K562 (cell line): ENCODE measurements at regions not wholly inside any gene's neighbourhood (a gene's known extent, or its start where the extent isn't known, plus 50 kb on each side); places are given as distances from the start of the nearest gene placed in this dataset.

Experiments used
- ATAC-seq: fragments of 200-7000 bp; cut with Tn5 transposase; 3 replicates; pipeline ENCODE4 v1.9.1; 2020; ENCODE audit warnings: moderate library complexity
- BruUV-seq: library from RNA; stranded (reverse); fragments of 400-500 nt; replicated peaks from 2 replicates; lab custom pipeline; 2021; lab: Mats Ljungman, UMichigan
- CTCF ChIA-PET: fragments of 300-600 bp; formaldehyde crosslinking; extraction: SDS; loops from one replicate; lab custom pipeline; 2021; ENCODE audit warnings: low intra/inter-chr PET ratio; lab: Yijun Ruan, JAX
- POLR2A ChIA-PET: fragments of 300-600, 350-650 bp; sonication (Branson Sonifier 250); formaldehyde crosslinking; extraction: SDS; loops from one replicate; lab custom pipeline; 2021; ENCODE audit warnings: antibody characterized with exemption, inconsistent platforms; lab: Yijun Ruan, JAX
- DNase-seq, 4 experiments: peaks; one replicate each; pipeline versions ENCODE4 v3.0.0 to v3.0.0-alpha.2; 2011 to 2018; ENCODE audit warnings: low spot score in 3 of 4, mixed read lengths in 3 of 4; ENCODE audit errors: extremely low read depth in 1 of 4
- FAIRE-seq: peaks from 2 replicates; lab custom pipeline; 2011; peaks lifted over from hg19 to GRCh38; lab: Jason Lieb, UNC
- H2AFZ ChIP-seq: 2 replicates; pipeline ENCODE4 v1.6.0; 2011; ENCODE audit warnings: low read depth, low read length, control low read depth, inconsistent platforms
- H3K27ac ChIP-seq: fragments of 200-600 bp; 3 replicates; pipeline ENCODE4 v1.8.0; 2011; ENCODE audit warnings: low read depth, mild to moderate bottlenecking, control low read depth, inconsistent platforms, low read length, moderate library complexity, mixed read lengths; ENCODE audit errors: extremely low read depth
- H3K27me3 ChIP-seq, 2 experiments: fragments of 300-600 bp in 1 of 2; 2 replicates in 1 of 2; 3 replicates in 1 of 2; pipeline versions ENCODE4 v1.6.0 to v1.8.0; 2011; ENCODE audit warnings: inconsistent platforms in 2 of 2, low read length in 2 of 2, mild to moderate bottlenecking in 1 of 2, mixed read lengths in 1 of 2, moderate library complexity in 1 of 2; ENCODE audit not compliant: control insufficient read depth in 2 of 2, insufficient read depth in 2 of 2
- H3K36me3 ChIP-seq: fragments of 300-600 bp; 3 replicates; pipeline ENCODE4 v1.8.0; 2011; ENCODE audit warnings: mild to moderate bottlenecking, low read length, inconsistent platforms; ENCODE audit not compliant: control insufficient read depth, insufficient read depth
- H3K4me1 ChIP-seq, 2 experiments: fragments of 200-600 bp in 1 of 2; replicated peaks in 1 of 2; 2 replicates in 1 of 2; 3 replicates in 1 of 2; pipeline versions ENCODE4 v1.5.1 to v1.8.0; 2011; ENCODE audit warnings: inconsistent platforms in 2 of 2, low read length in 2 of 2, mild to moderate bottlenecking in 1 of 2, mixed read lengths in 1 of 2, moderate library complexity in 1 of 2; ENCODE audit not compliant: control insufficient read depth in 2 of 2, insufficient read depth in 2 of 2
- H3K4me2 ChIP-seq: 2 replicates; pipeline ENCODE4 v1.6.1; 2011; ENCODE audit warnings: low read length, control low read depth, inconsistent platforms, mixed read lengths; ENCODE audit not compliant: insufficient read depth
- H3K4me3 ChIP-seq: fragments of 200-600 bp; sonication (generic), shearing (Covaris generic); 2 replicates; pipeline ENCODE4 v1.5.1; 2016; ENCODE audit warnings: control low read depth, inconsistent platforms
- H3K79me2 ChIP-seq: fragments of 200-600 bp; 3 replicates; pipeline ENCODE4 v1.8.0; 2011; ENCODE audit warnings: low read length, inconsistent platforms; ENCODE audit not compliant: control insufficient read depth, insufficient read depth
- H3K9ac ChIP-seq, 2 experiments: 2 replicates each; pipeline versions ENCODE4 v1.6.0 to v1.6.1; 2011; ENCODE audit warnings: low read depth in 2 of 2, low read length in 2 of 2, control low read depth in 1 of 2, inconsistent platforms in 1 of 2, mild to moderate bottlenecking in 1 of 2, mixed read lengths in 1 of 2; ENCODE audit not compliant: insufficient read depth in 1 of 2
- H3K9me1 ChIP-seq: one replicate; pipeline ENCODE4 v1.6.0; 2011; ENCODE audit warnings: inconsistent platforms, mild to moderate bottlenecking, low read length, moderate library complexity; ENCODE audit not compliant: control insufficient read depth, insufficient read depth
- H3K9me3 ChIP-seq: replicated peaks from 2 replicates; pipeline ENCODE4 v1.5.1; 2011; ENCODE audit warnings: low read depth, low read length, inconsistent platforms; ENCODE audit not compliant: control insufficient read depth, insufficient read depth
- H4K20me1 ChIP-seq: replicated peaks from 2 replicates; pipeline ENCODE4 v1.6.1; 2011; ENCODE audit warnings: low read length, inconsistent platforms, mixed read lengths; ENCODE audit not compliant: control insufficient read depth, insufficient read depth
- ATF6 ChIP-seq: sonication (generic); formaldehyde crosslinking; IDR thresholded peaks from 2 replicates; pipeline ENCODE4 v1.4.0; 2020; ENCODE audit warnings: mild to moderate bottlenecking, missing genetic modification reagents
- HMG20A ChIP-seq: fragments of 450-650 bp; formaldehyde crosslinking; conservative IDR thresholded peaks from 2 replicates; pipeline ENCODE4 v1.4.0; 2020; ENCODE audit warnings: mild to moderate bottlenecking, mixed read lengths
- KDM2B ChIP-seq: fragments of 250-450 bp; sonication (Bioruptor Pico); IDR thresholded peaks from 2 replicates; pipeline ENCODE4 v1.8.0; 2021; ENCODE audit warnings: mild to moderate bottlenecking, moderate library complexity
- MCM5 ChIP-seq: fragments of 450-650 bp; IDR thresholded peaks from 2 replicates; pipeline ENCODE4 v1.6.1; 2016; ENCODE audit warnings: low read depth
- RBM14 ChIP-seq: fragments of 200-400 bp; formaldehyde crosslinking; IDR thresholded peaks from 2 replicates; pipeline ENCODE4 v1.6.1; 2018; ENCODE audit warnings: low read depth, mild to moderate bottlenecking, low read length, moderate library complexity, borderline replicate concordance; ENCODE audit not compliant: insufficient read depth
- RFX1 ChIP-seq: fragments of 450-650 bp; IDR thresholded peaks from 2 replicates; pipeline ENCODE4 v1.6.1; 2016; ENCODE audit warnings: mild to moderate bottlenecking, moderate library complexity
- SMARCA4 ChIP-seq: fragments of 450-650 bp; IDR thresholded peaks from 2 replicates; pipeline ENCODE4 v1.6.1; 2016
- WGBS: fragments of 100-300 bp; shearing (Covaris generic); methylation state at CpG from one replicate; pipeline ENCODE4 v1.1.6; 2016; ENCODE audit warnings: low coverage, mixed read lengths; ENCODE audit not compliant: insufficient coverage; ENCODE audit errors: missing lambda C conversion rate; 5-methylcytosine and 5-hydroxymethylcytosine counted together
- in situ Hi-C: fragments of 300-500 bp; cut with MboI; formaldehyde crosslinking; loops from 4 replicates; pipeline ENCODE4 v1.15.0; 2018; ENCODE audit warnings: inconsistent platforms, mixed read lengths
- intact Hi-C: fragments of 100-400 bp; cut with micrococcal nuclease; formaldehyde crosslinking; loops from 2 replicates; pipeline ENCODE4 v1.14.2; 2022

- ChIA-PET CTCF (no interaction called here), POLR2A (interaction anchor here (0.9 kb wide), 1 partner anchor 18 kb away, joined by 3 read pairs; no protein-coding TSS in a partner anchor)
- ATAC-seq: no peak
- no peaks in the 10 kb centered on the region for H3K36me3 ChIP-seq
- no peaks in the 10 kb centered on the region for H3K9me3 ChIP-seq
- TF ChIP-seq HMG20A: no peak
- no peak for TF ChIP-seq MCM5
- no peak for TF ChIP-seq ATF6
- no peak for TF ChIP-seq SMARCA4
- no peak for TF ChIP-seq KDM2B (CRISPR knock-in tag)
- TF ChIP-seq RBM14: no peak
- TF ChIP-seq RFX1: peak; percentile 71
- TF ChIP-seq, all 486 proteins: peak for 1
- Histone ChIP-seq H3K4me1 (no peaks in the 10 kb centered on the region), H3K27ac (no peak overlapping the region), H3K4me2 (no peak overlapping the region), H3K4me3 (no peak overlapping the region), H3K27me3 (no peaks in the 10 kb centered on the region), H4K20me1 (no peaks in the 10 kb centered on the region; the same call in 1 of the 2 replicates), H2AFZ (no peak overlapping the region), H3K79me2 (no peaks in the 10 kb centered on the region), H3K9ac (no peak overlapping the region), H3K9me1 (no peaks in the 10 kb centered on the region)
- FAIRE-seq: no peak
- no CpG with 5 or more reads among the region's 8 CpGs for WGBS
- intact Hi-C loops (no loop called here), in situ Hi-C loops (no loop called here)
- DNase-seq: no peak
- BruUV-seq: no TSS peak
Measured at GRCh38 chr18:78376046-78376445, 603.6 kb upstream of the SALL3 start.
